Neuron (in vitro differentiated cells): ENCODE measurements at regions not wholly inside any gene's neighbourhood (a gene's known extent, or its start where the extent isn't known, plus 50 kb on each side); places are given as distances from the start of the nearest gene placed in this dataset.

Experiments used
- H2AFZ ChIP-seq: one replicate; pipeline ENCODE4 v1.6.1; 2013; ENCODE audit warnings: low read depth, mild to moderate bottlenecking, inconsistent platforms, low read length, moderate library complexity
- H3K27me3 ChIP-seq: one replicate; pipeline ENCODE4 v1.6.1; 2013; ENCODE audit warnings: low read length; ENCODE audit not compliant: insufficient read depth
- H3K36me3 ChIP-seq: one replicate; pipeline ENCODE4 v1.6.1; 2013; ENCODE audit warnings: low read length; ENCODE audit not compliant: insufficient read depth
- H3K4me1 ChIP-seq: one replicate; pipeline ENCODE4 v1.6.1; 2013; ENCODE audit warnings: low read length; ENCODE audit not compliant: insufficient read depth
- H3K4me3 ChIP-seq: 2 replicates; pipeline ENCODE4 v1.5.1; 2013; ENCODE audit warnings: mild to moderate bottlenecking, low read length, moderate library complexity
- H3K9me3 ChIP-seq: one replicate; pipeline ENCODE4 v1.6.1; 2013; ENCODE audit warnings: low read length

DNA sequence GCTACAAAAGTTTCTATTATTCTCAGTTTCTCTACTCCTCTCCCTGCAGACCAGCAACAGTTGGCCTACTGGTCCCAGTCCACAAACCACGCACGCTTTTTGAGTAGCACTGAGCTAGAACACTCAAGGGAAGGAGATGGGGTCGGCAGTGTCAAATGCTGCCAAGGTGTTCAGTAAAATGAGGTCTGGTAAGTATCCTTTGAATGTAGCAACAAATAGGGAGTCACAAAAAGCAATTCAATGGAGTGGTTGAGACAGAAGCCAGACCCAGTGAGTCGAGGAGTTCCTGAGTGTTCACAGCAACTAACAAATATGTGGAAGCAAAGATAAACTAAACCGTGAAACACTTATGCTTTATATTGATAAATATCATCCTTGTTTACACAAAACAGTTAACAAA lies 355.7 kb downstream of the MID1IP1 start:
- Histone ChIP-seq H3K4me3 (no peak overlapping the region), H3K27me3 (no peaks in the 10 kb centered on the region), H3K36me3 (no peaks in the 10 kb centered on the region), H3K9me3 (no peaks in the 10 kb centered on the region), H3K4me1 (no peaks in the 10 kb centered on the region), H2AFZ (no peak overlapping the region)

DNA sequence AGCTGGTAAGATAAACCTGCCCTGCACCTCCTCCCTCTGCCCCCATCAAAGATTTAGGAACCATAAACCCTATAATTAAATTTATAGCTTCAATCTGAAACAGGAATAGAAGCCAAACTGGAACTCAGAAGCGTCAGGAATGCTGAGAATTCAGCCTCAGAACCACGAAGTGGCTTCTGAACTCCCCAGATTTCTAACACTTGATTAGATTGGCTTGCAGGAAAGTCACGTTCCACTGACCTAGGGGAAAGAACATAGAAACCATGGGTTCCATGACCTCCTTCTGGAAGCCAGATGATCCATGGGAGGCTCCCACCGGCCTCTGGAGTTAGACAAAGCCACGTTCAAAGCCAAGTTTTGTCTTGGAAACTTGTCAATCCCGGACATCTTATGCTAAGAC lies 356.5 kb downstream of the MID1IP1 start:
- Histone ChIP-seq H3K4me3 (no peak overlapping the region), H3K4me1 (no peaks in the 10 kb centered on the region), H3K9me3 (no peaks in the 10 kb centered on the region), H3K36me3 (no peaks in the 10 kb centered on the region), H2AFZ (no peak overlapping the region), H3K27me3 (no peaks in the 10 kb centered on the region)

DNA sequence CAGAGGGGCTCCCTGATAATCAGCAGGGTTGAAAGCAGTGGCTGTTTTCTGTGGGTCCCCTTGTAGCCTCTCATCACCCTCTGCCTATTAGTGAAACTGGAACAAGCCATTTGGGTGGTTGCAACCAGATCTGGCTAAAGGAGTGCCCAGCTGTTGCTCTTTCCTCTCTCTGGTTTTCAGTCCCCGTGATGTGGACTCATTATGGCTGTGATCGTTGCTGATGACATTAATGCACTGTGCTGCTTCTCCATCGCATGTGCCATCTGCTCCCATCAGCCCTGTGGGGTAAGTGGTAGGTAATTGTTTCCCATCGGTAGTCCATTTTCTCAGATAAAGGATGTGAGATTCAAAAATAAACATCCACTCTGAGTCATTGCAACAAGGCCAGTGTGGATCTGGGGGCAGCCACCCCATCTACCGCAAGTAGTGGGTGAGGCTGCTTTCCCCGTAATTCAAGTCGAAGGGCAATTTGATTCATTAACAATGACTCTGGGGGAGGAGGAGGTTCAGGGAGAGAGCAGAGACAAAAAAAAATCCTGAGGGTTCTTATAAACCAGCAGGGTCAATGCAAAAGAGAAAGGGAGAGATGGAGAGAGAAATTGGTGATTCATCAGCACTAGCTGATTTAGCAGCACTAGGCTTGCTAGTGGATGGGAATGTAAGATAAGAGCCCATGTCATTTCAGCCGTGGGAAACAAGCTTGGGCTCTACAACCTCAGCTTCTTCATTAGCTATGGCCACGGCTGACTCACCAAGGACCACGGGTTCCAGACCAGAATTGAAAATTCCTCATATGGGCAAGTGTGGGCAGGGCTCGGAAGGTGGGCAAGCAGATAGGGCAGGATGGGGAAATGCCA lies 357.8 kb downstream of the MID1IP1 start:
- no peaks in the 10 kb centered on the region for H3K4me1 ChIP-seq
- no peak overlapping the region for H2AFZ ChIP-seq
- H3K9me3 ChIP-seq: no peaks in the 10 kb centered on the region
- no peaks in the 10 kb centered on the region for H3K27me3 ChIP-seq
- H3K36me3 ChIP-seq: no peaks in the 10 kb centered on the region
- no peak overlapping the region for H3K4me3 ChIP-seq

DNA sequence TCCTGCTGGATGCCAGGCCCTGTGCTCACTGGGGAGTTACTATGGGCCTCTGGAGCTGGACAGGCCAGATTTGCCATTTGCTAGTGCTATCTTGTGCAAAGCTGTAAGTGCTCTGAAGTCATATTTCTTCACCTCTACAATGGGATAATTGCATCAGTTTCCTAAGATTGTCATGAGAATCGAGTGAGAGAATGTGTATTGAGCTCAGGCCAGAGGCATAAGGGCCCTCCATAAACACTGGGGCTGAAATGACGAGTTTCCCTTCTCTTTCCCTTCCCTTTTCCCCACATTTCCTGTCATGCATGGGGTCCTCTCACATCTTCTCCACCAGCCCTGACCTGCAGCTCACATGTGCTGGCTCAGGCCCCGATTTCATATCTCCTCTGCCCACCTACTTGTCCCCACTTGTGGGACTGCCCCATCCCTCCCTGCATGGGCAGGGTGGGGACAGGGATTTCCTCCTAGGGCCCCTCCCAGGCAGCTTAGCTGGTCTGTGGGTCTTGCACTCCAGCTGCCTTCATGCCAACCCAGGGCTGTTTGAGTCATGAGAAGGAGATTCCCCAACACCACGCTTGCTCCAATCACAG lies 358.8 kb downstream of the MID1IP1 start:
- H3K9me3 ChIP-seq: no peaks in the 10 kb centered on the region
- no peaks in the 10 kb centered on the region for H3K27me3 ChIP-seq
- H3K36me3 ChIP-seq: no peaks in the 10 kb centered on the region
- H3K4me3 ChIP-seq: no peak overlapping the region
- H2AFZ ChIP-seq: no peak overlapping the region
- no peaks in the 10 kb centered on the region for H3K4me1 ChIP-seq

DNA sequence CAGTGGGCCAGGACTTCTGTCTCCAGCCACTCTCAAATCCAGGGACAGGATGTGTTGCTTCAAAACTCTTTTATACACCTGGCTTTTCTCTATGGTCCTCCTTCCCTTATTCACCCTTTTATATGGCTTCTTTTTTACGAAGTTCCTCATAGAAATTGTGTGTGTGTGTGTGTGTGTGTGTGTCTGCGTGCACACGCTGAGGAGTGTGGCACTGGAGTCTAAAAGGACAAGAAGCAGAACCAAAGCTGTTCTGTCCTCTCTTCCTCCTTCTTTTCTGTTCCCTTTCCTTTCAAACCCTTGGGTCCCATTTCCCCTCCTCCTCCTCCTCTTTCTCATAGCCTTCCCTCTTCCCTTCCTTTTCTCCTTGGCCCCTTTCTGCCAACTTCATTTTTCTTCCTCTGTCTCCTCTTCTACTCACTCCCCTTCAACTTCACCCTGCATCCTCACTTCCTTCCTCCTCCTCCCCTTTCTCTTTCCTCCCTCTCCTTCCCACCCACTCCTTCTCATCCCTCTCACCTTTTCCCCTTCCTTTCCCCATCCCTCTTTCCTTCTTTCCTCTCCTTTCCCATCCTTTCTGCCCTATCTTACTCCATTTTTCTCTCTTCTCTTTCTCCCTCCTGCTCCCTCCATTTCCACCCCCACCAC lies 360.5 kb downstream of the MID1IP1 start:
- Histone ChIP-seq H3K36me3 (no peaks in the 10 kb centered on the region), H3K9me3 (no peaks in the 10 kb centered on the region), H2AFZ (no peak overlapping the region), H3K4me1 (no peaks in the 10 kb centered on the region), H3K27me3 (no peaks in the 10 kb centered on the region), H3K4me3 (no peak overlapping the region)

DNA sequence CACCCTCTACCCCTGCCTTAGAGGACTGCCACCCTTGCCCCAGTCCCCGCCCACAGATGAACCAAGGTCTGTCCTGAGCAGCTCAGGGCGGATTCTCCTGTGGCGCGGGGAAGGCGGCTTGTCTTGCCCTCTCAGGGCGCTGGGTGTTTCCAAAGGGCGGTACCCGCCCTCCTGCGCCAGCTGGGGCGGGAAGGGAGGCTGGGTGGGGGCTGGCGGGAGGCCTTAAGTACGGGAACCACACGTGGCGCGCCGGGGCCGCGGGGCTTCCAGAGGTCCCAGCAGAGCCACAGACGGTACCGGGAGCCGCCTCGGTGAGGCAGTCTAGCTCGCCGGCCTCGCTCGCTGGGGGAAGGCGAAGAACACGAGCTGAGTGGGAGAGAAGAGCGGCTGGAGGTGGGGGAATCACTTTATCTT lies 361.1 kb downstream of the MID1IP1 start:
- no peaks in the 10 kb centered on the region for H3K36me3 ChIP-seq
- H3K4me1 ChIP-seq: no peaks in the 10 kb centered on the region
- H3K27me3 ChIP-seq: no peaks in the 10 kb centered on the region
- no peaks in the 10 kb centered on the region for H3K9me3 ChIP-seq
- no peak overlapping the region for H2AFZ ChIP-seq
- H3K4me3 ChIP-seq: no peak overlapping the region

DNA sequence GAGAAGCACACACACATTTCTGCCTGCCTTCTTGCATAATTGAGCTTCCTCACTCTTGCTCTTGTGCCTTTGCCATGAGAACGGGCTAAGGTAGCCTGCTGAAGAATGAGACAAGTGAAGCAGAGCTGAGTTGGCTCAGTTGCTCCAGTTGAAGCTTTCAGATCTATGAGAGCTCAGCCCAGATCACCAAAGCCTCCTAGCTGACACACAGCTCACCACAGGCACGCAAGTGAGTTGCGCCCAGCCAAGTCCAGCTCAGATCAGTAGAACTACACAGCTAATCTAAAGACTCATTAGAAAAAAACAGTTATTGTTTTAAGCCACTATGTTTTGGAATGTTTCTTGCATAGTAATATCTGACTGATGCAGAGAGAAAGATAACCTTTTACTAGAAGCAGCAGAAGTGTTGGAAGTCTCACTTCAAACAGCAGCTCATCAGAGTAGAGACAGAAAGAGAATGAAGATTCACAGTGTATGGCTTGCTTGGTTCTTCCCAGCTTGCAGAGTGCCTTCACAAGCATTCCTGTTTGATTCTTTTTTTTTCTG lies 362.4 kb downstream of the MID1IP1 start:
- Histone ChIP-seq H3K4me1 (no peaks in the 10 kb centered on the region), H3K36me3 (no peaks in the 10 kb centered on the region), H2AFZ (no peak overlapping the region), H3K27me3 (no peaks in the 10 kb centered on the region), H3K4me3 (no peak overlapping the region), H3K9me3 (no peaks in the 10 kb centered on the region)

DNA sequence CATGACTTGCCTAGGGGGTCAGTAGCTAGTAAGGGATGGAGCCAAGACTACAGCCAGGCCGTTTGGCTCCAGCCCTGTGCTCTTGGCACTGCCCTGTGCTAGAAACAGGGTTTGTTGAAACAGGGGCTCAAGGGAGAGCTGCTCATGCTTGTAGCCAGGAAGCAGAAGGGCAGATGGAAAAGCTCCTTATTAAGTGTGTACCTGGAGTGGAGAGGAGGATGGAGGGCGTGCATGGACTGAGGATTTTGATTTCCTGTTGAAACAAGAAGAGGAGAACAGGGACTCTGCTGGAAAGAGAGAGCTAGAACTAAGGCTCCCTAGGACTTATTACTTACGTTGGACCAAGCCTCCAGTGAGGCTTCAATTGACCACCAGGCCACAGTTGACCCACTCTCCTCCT lies 363.0 kb downstream of the MID1IP1 start:
- no peaks in the 10 kb centered on the region for H3K27me3 ChIP-seq
- H2AFZ ChIP-seq: no peak overlapping the region
- H3K4me1 ChIP-seq: no peaks in the 10 kb centered on the region
- H3K36me3 ChIP-seq: no peaks in the 10 kb centered on the region
- no peaks in the 10 kb centered on the region for H3K9me3 ChIP-seq
- no peak overlapping the region for H3K4me3 ChIP-seq

DNA sequence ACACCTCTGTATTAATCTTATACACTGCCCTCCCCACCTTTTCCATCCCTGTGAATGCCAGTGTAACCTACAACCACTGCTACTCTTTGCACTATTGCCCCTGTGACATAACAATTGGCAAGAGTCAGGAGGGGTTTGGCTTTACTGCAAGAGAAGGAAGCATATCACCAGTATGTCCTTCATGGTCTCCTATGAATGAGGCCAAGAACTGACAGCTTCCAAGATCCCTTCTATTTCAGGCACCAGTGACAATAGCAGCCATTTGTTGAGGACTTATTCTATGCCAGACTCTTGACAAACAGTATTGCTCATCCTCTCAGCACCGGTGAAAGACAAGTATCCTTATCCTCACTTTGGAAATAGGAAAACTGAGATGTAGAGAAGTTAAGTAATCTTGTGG lies 363.9 kb downstream of the MID1IP1 start:
- Histone ChIP-seq H3K36me3 (no peaks in the 10 kb centered on the region), H3K4me1 (no peaks in the 10 kb centered on the region), H3K4me3 (no peak overlapping the region), H3K9me3 (no peaks in the 10 kb centered on the region), H3K27me3 (no peaks in the 10 kb centered on the region), H2AFZ (no peak overlapping the region)

DNA sequence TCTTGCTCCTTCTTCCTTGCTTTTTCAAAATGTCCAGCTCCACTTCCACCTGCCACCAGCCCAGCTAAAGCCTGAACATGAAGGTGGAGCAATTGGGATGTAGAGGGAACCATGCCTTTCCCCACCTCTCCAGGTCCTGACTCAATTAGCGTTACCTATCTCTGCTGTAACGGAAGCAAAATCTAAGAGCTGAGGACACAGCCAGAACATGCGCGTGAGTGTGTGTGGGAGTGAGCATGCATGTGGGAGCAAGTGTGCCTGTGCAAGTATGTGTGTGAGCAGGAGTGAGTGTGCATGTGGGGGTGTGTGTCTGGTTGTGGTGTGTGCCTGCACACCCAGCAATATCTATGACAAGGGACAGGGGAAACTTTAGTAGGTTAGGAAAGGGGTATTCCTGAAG lies 364.5 kb downstream of the MID1IP1 start:
- Histone ChIP-seq H3K9me3 (no peaks in the 10 kb centered on the region), H3K4me3 (no peak overlapping the region), H3K36me3 (no peaks in the 10 kb centered on the region), H3K27me3 (no peaks in the 10 kb centered on the region), H3K4me1 (no peaks in the 10 kb centered on the region), H2AFZ (no peak overlapping the region)

DNA sequence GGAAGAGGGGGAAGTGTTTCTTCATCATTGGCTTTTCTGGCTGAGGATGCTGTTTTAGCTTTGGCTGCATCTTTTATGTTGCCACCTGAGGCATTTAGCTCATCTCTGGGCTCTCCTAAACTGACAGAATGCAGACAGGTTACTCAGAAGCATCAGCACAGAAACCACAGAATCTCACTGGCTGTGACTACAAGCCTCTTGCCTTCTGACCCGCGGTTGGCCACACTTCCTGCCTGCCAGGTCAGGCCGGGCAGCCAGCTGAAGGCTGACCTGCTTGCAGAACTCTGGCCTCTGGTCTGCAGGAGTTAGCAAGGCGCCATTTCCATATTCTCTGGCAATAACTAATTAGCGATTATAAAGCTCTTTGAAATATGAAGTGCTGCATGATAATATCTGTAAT lies 366.5 kb downstream of the MID1IP1 start:
- H2AFZ ChIP-seq: no peak overlapping the region
- no peaks in the 10 kb centered on the region for H3K36me3 ChIP-seq
- H3K4me1 ChIP-seq: no peaks in the 10 kb centered on the region
- H3K4me3 ChIP-seq: no peak overlapping the region
- no peaks in the 10 kb centered on the region for H3K27me3 ChIP-seq
- no peaks in the 10 kb centered on the region for H3K9me3 ChIP-seq

DNA sequence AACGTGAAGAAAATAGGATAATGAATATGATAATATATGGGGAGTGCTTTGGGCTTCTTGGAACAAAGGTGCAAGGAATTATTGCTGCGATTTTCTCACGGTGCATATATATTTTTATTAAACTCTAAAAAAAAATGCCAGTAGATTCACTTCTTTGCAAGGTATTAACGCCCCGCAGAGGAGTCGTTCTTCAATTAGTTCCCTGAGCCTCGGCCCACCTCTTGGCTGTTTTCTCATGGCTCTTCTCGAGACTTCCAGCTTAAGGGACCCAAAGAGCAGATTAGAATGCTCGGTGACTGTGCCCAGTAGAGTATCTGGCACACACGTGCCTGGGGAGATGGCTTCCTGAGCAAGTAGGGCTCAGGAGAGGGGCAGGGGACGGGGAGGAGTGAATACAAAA lies 367.4 kb downstream of the MID1IP1 start:
- H2AFZ ChIP-seq: no peak overlapping the region
- no peaks in the 10 kb centered on the region for H3K9me3 ChIP-seq
- H3K4me3 ChIP-seq: no peak overlapping the region

DNA sequence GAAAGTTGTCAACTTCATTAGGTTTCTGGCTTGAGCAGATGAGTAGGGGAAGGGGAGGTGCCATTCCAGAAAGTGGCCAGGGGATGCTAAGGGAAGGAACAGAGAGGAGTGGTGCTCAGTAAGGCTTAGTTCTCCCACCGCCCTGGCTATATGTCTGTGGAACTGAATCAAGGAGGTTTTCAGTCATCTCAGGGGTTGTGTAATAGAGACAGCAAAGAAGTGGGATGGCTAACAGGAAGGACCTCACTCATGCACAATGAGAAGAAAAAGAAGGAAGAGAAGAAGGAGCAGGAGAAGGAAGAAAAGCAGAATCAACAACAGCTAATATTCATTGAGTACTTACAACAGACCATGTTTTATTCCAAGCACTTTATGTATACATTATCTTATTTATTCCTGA lies 368.7 kb downstream of the MID1IP1 start:
- Histone ChIP-seq H3K4me1 (no peaks in the 10 kb centered on the region), H3K27me3 (peaks cover 3% of the 10 kb centered on the region), H2AFZ (no peak overlapping the region), H3K9me3 (no peaks in the 10 kb centered on the region), H3K36me3 (no peaks in the 10 kb centered on the region), H3K4me3 (no peak overlapping the region)

More for the DNA sequence above, 367.4 kb downstream of the MID1IP1 start:
- Histone ChIP-seq H3K36me3 (no peaks in the 10 kb centered on the region), H3K4me1 (no peaks in the 10 kb centered on the region), H3K27me3 (no peaks in the 10 kb centered on the region)
